IPS-NIHi7 (cell line): ENCODE measurements at regions not wholly inside any gene's neighbourhood (a gene's known extent, or its start where the extent isn't known, plus 50 kb on each side); places are given as distances from the start of the nearest gene placed in this dataset.
A peak's percentile ranks its signal among the peaks of the same experiment; 100 is the strongest.

ENCODE experiments used
- DNase-seq: peaks from one replicate; pipeline ENCODE4 v3.0.0; 2012; ENCODE audit warnings: mixed read lengths; ENCODE audit errors: extremely low spot score

DNA sequence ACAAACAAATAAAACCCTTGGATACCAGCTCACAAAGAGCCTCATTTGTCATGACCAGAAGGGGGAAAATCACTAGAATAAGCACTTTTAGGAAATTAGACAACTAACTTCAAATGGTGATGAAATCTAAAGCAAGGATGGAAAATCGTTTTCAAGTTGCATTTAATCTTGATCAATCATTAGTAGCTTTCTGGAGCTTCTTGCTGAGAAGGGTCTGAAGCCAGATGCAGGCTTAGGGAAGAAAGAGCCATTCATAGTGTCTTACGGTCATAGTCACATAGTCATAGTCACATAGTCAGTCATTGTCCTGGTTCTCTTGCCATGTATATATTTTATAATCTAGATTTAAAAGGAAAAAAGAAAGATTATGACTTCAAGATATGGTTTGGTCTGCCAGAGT lies 610.5 kb downstream of the ACTL7B start:
- no peak for DNase-seq

DNA sequence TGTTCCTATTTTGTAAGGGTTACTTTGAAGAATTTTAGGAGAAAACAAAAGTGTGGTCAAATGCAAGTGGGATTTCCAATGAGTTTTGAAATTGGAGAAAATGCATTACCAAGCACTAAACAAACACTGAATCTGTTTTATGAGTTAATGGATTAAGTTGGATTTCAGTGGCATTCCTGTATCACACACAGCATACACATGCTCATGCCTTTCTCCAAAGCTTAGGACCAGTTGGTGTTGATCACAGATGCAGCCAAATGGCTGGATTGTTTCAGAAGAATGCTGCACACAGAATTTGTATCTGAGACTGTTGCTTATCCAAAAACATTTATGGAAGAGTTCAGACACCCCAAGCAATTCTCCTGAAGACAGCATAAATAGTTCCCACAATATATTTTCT lies 611.1 kb downstream of the ACTL7B start:
- no peak for DNase-seq

DNA sequence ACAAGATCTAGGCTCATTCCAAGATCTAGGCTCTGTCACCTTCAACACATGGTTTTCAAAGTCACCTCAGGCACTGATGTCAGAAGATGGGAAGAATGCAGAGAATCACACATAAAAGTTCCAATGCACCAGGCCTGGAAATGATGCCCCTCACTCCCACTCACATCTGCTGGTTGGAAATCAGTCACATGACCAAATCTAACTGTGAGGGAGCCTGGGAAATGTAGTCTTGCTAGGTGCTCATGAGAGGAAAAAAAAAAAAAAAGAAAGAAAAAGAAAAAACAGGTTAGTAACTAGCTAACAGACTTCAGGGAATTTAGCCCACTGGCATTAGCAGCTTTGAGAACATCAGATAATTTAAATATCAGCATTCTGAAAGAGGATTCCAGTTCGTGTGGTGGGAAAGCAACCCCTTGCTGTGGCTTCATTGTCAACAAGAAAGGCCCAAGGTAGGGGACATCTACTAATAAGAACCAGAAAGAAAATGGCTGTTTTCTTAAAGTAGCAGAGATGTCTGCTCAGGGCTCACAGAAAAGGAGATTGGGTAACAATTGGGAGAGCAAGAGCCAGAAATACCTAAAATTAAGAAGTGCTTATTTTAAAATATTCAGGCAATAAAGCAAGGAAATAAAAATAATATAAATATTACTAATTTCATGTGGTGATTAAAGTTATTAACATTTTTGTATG lies 614.3 kb downstream of the ACTL7B start:
- peak; percentile 20 for DNase-seq

DNA sequence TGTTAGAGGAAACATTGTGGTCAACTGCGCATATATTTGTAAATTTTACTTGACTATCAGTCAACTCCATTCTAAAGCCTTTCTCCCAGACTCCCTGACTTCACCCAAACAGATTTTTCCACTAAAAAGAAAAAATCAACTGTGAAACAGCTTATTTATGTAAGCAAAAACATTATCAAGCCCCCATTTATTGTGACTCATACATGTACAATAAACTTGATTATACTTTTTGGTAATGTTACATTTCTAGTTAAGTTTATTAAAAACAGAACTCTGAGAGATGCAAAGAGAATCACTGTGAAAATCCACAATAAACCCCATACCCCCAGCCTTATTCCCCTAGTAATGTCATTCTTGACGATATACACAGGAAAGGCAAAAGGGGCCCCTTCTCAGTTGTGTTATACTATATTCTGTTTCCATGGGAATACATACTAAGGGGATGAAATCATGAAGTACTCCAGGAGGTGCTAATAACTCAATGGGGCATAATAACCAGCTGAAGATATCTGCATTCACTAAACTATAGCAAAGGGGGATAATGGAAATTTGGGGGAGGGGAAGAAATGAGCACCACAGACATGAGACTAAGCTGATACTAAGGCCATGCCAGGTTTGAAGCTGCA lies 616.0 kb downstream of the ACTL7B start:
- no peak for DNase-seq

DNA sequence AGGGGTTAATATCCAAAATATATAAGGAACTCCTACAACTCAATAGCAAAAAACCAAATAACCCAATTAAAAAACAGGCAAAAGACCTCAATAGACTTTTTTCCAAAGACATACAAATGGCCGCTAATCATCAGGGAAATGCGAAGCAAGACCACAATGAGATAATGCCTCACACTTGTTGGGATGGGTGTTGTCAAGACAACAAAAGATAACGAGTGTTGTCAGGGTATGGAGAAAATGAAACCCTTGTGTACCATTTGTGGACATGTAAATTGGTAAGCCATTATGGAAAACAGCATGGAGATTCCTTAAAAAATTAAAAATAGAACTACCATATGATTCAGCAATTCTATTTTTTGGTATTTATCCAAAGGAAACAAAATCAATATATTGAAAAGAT lies 620.2 kb downstream of the ACTL7B start:
- no peak for DNase-seq

DNA sequence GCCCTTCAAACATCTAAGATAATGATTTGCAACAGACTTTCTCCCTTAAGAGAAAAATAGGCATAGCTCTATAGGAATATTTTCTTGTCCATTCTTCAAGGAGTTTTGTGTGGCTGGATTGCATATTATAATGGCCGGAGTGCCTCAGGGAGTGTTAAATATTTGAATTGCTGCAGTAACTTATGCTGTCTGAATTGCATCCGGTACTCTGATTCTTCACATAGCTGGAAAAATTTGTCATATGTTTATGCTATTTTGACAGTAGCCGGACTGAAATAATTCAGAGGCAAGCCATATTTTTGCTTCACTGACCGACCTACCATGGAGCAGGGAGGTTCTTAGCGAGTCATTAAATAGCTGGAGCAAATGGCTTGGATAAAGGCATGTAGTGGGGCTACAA lies 621.0 kb downstream of the ACTL7B start:
- no peak for DNase-seq

DNA sequence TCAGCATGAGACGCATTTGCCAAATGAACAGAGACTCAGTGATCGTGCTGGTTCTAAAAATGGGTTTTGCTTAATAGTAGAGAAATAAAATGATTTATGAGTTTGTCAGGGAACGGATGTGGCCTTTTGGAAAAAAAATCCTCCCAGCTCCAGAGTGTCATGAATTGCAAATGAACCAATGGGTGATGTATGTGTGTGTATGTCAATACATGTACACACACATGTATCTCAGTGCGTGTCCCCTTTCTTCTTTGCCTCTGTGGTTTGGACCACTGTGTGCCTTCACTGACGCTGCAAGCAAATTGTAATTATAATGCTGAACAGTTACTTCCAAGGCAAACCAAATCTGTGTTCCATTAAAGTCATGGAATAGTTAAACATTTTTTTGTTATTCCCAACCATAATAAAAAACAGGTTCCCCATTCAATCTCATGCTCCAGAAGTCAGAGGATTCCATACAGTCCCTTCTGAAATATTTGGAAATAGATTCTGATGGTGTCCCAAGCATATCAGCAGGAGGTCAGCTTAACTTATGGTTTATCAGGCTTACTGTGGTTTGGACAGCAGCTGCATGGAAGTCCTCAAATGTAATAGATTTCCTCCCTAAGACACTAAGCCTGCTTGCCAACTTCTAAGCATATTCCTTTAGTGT lies 630.5 kb downstream of the ACTL7B start:
- no peak for DNase-seq

DNA sequence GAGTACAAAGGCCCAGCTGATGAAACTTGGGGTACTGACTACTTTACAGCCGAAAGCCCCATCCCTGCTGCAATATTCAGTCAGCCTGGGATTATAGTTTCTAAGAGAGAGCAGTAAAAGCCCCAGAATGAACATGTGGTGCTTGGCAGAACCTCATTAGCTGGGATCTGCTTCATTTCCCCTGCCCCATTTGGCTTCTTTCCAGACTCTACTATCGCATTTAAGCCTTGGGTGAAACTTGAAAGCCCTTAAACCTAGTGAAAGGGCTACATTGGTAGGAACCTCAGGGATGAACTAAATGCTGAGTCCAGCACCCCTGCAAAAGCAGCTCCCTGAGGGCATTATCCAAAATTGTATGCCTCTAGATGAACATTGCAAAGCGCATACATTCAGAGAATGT lies 631.1 kb downstream of the ACTL7B start:
- DNase-seq, result no peak

DNA sequence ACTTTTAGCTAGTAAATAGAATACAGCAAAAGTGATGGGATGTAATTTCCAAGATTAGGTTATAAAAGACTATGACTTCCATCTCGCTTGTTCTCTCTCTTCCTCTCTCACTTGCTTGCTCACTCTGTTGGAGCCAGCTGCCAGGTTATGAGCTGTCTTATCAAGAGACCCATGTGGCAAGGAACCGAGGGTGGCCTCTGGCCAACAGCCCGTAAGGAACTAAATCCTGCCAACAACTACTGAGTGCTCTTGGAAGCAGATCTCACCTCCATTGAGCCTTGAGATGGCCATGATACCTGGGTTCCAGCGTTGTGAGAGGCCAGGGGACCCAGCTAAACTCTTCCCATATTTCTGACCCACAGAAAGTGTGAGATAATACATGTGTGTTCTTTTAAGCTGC lies 636.1 kb downstream of the ACTL7B start:
- no peak for DNase-seq

DNA sequence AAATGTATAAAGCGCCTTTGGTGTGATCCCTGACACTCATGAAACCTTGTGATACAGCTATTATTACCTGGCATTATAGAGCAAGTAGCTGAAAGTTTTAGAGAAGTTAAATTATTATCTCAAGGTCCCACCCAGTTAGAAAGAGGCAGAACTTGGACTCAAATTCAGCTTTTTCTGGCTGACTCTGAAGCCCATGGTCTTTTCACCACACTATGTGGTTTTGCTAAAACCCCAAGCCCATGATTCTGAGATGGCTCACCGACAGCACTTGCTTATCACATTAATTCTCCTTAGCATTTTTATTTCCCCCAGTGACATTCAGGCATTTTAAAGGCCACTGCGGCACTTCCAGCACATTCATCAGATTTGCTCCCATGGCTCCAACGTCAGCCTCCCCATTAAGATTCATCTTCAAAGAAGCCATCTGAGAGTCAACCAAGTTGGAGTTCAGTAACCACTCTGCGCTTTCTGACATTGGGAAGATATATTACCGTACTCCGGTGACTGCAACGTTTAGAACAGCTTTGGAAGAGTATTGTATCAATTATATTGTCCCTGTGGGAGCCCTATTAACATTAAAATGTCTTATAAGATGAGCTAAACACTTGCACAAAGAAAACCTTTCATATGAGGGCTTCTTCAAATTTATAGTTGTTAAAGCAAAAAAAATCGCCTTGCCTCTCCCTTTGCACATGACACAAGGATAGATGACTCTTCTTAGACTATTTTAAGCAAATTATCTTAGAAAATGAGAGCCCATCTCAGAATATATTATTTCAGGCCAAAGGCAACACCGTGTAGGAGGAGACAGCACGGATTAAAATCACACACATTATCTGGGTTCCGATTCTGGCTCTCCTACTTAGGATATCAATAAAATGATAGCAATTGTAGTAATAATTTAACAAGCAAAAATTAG lies 638.1 kb downstream of the ACTL7B start:
- no peak for DNase-seq

DNA sequence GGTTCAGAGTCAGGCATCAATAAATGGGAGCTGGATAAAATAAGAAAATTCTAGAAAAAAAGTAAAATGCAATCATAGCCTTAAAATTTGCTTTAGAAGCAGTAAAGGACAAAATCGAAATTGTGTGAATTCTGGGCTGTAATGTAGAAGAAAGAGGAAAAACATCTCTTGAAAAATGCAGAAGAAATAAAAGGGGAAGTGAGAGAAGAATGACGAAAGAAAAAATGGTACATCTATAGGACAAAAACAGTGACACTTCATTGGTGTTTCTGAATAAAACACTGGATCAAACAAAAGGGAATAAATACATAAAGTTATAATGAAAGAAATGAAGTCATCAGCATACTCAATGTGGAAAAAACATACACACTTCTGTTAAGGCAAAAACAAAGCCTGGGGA lies 642.3 kb downstream of the ACTL7B start:
- DNase-seq, result no peak

DNA sequence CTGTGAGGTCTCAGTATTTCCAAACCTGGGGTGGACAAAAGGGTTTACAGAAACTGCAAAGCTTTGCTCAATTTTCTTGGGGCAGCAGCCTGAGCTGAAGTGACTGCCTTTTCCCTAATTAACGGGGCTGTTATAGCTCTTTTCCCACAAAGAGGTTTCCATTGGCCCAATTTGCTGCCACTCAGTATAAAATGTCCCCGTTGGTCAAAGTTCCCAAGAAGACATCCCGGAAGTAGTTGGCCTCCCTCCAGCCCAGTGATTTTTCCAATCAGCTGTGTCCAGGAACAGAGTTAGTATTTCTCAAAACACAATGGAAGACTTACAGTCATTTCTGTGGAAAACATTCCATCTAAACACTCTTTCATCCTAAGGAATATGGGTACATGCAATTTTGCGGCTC lies 643.6 kb downstream of the ACTL7B start:
- DNase-seq, result no peak

DNA sequence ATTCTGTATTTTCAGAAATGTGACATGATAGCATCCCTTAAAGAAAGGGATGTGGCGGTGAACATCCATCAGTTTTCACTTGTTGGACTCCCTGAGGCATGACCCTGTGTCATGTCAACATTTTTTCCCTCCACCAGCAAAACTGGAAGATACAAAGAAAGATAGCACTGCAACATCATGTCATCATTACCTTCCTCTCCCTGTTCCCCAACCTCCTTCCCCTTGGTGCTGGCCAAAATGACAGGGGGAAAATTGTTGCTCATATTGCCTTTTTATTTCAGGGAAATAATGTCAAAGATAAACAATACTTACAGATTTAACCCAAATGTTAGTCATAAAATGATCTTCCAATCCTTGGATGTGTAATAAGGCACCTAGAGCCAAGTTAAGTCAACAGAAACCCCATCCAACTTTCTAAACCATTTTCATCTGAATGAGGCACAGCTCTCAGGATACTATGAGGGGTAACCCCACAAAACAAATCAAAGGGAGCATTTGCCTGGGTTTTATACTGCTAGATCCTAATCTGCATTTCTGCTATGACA lies 644.3 kb downstream of the ACTL7B start:
- no peak for DNase-seq

DNA sequence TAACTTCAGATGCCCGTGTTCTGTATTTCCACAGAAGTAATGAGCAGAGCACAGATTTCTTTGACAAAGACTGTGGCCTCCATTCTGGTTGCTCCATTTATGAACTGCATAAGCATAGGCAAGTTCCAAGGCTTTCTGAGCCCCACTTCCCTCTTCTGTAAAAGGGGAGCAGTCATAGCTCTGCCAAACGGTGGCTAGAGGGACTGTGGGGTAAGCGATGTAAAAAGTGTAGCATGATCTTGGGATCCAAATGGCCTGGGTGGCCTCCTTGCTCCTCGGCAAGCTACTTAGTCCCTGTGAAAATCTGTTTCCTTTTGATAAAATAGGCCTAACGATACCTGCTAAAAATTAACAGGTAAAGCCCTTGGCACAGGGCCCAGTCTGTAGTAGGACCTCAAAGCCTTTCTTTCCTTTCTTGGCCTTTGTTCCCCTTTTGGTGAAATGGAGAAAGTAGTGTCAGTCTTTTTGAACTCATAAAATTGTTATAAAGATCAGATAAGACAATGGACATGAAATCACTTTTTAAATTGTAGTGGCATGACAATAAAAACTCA lies 646.6 kb downstream of the ACTL7B start:
- DNase-seq, result no peak

DNA sequence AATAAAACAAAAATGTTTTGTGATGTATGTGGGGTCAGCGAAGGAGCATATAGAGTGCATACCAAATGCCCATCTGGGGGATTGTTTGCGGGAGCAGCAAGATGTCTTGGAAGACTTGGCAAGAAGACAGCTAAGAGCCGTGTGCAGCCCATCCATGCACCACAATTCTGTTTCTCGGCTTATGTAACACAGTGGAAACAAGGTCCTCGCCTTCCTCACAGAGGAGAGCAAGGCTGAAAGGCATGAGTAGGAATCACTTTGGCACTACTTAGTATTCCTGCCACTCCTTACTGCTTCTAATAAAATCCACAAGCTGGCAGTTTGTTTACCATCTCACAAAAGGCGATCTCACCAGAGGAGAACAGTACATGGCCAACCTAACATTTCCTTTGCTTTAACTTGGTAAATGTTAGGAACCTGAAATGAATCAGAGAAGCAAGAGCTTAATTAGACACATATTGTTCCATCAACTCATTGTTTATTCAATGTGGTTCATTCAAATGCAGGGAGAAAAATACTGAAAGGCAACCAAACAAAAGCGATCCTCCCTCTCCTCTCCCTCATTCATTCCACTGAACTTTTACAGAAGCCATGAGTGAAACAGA lies 648.1 kb downstream of the ACTL7B start:
- DNase-seq, result no peak

DNA sequence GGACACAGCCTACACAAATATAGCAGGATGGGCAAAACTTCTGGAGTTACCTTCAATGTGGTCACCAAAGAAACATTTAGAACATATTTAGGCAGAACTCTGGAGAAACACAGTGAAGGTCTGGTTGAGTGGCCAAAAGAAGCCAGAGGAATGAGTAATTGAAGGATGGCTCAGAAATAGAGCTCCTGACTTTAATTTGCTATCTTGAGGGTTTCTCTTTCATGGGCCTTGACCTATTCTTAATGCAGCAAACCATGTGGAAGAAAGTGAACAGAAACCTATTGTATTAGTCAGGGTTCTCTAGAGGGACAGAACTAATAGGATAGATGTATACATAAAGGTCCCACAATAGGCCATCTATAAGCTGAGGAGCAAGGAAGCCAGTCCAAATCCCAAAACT lies 650.5 kb downstream of the ACTL7B start:
- no peak for DNase-seq

DNA sequence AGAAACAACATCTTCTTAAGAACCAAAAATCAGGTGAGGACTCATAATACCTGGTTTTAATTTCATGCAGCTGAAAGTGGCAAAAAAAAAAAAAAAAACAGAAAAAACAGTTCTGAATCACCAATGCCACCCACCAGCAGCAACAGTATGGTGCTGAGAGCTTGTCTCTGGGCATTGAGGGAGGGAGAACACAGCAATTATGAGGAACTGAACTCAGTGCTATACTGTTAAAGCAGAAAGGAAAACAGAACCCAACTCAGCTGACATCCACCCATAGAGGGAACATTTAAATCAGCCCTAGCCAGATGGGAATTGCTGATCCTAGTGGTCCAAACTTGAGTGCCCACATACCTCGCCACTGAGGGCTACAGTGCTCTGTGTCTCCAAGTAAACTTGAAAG lies 657.9 kb downstream of the ACTL7B start:
- no peak for DNase-seq

DNA sequence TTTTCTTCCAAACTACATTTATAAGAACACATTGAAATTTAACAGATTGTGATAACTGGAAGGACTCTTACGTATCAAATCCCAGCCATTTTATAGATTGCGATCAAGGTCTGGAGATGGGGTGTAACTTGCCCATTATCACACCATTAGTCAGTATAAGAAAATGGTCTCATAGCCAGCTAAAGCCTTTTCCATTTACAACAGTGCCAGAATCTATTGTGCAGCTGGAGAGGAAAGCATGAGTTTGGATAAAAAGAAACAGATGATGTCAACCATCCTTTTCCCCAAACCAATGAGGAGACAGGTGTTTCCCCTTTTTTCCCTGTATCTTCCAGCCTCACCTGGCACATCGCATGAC lies 658.8 kb downstream of the ACTL7B start:
- DNase-seq, result no peak

DNA sequence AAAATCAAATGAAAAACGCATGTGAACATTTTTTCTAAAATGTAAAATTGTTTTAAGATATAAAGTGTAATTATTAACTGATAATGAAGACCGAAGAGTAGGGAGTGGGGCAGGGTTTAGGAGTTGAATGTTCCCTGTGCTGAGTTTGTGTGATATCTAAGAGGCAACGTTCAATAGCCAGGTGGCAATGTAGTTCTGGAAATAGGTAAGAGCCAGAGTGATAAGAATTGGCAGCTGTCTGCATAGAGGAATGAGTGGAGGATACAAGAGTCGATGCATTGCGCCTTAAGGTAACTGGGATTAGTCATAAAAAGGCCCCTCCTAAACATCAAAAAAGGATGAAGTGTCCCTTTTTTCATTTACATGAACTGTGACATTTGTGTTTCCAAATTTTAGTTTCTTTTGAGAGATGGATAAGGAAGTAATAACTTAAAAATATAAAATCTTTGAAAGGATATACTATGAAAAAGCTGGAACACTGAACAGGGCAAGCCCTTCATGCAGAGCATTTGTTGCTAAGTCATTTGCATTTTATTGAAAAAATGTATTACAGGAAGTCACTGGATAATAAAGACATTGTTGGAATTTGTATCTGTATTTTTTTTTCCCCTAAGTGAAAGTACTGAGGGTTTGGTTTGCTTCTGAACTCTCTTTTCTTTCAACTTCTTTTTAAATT lies 659.3 kb downstream of the ACTL7B start:
- DNase-seq, result no peak

DNA sequence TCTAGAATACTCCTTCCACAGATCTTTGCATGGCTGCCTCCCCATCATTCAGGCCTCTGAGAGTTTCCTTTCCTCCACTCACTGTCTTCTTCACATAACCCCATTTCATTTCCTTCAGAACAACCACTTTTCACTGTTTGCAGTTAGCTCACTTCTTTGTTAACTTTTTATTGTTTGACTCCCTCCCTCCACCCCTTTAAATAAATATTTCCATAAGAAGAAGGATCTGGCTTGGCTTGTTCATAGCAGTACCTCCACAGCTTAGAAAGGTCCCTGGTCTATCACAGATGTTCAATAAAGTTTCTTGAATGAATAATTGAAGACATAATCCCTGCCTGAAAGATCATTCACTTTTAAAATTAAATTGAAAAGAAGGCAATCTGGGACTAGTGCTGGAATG lies 661.6 kb downstream of the ACTL7B start:
- DNase-seq, result no peak
